ENCODE measurements at regions not wholly inside any gene's neighbourhood (a gene's known extent, or its start where the extent isn't known, plus 50 kb on each side); places are given as distances from the start of the nearest gene placed in this dataset.

- H3K27ac ChIP-seq: no peak overlapping the region
- DNase-seq (ENCODE audit: low spot score in 2 of 2): no peak
- no peak overlapping the region for H3K4me3 ChIP-seq
- intact Hi-C loops (cut with DNase I): no loop called here
- H3K27me3 ChIP-seq: no peaks in the 10 kb centered on the region
- H3K9me3 ChIP-seq: no peaks in the 10 kb centered on the region
- no peaks in the 10 kb centered on the region for H3K36me3 ChIP-seq
- no peak for TF ChIP-seq CTCF (IDR thresholded peaks at IDR 0.05)
- H3K4me1 ChIP-seq: peaks cover 0 to 13% of the 10 kb centered on the region in 2 donors
These were observed 112.3 kb upstream of the NR3C1 start for GRCh38 chr5:143515829-143516228.

GRCh38 chr5:143514616-143515335, 111.3 kb upstream of the NR3C1 start:
- no peaks in the 10 kb centered on the region for H3K9me3 ChIP-seq
- DNase-seq (ENCODE audit: low spot score in 2 of 2): no peak
- H3K27ac ChIP-seq: no peak overlapping the region
- peaks cover 0 to 13% of the 10 kb centered on the region in 2 donors for H3K4me1 ChIP-seq
- H3K4me3 ChIP-seq: no peak overlapping the region
- intact Hi-C loops (cut with DNase I): no loop called here
- no peak for TF ChIP-seq CTCF (IDR thresholded peaks at IDR 0.05)
- H3K27me3 ChIP-seq: no peaks in the 10 kb centered on the region
- H3K36me3 ChIP-seq: no peaks in the 10 kb centered on the region

DNA sequence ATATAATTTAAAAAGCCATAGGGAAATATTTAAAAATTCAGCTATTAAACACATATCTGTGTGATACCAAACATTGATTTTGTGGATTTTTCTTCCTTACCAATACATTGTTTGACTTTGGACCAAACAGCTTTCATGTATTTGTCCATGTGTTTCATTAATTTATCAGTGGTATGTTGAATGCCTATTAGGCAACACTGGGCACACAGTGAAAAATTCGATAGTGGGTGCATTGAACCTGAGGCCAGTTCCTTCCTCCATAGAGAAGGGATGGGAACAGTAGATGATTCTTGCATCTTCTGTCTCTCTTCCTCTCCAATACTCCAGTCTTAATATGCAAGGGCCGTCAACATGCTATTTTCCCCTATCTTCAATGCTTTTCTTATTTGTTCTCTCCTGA, 110.2 kb upstream of the NR3C1 start:
- no peak overlapping the region for H3K4me3 ChIP-seq
- H3K9me3 ChIP-seq: no peaks in the 10 kb centered on the region
- H3K27me3 ChIP-seq: no peaks in the 10 kb centered on the region
- TF ChIP-seq CTCF (IDR thresholded peaks at IDR 0.05): no peak
- no peak overlapping the region for H3K27ac ChIP-seq
- peaks cover 0 to 13% of the 10 kb centered on the region in 2 donors for H3K4me1 ChIP-seq
- no peaks in the 10 kb centered on the region for H3K36me3 ChIP-seq
- no peak for DNase-seq (ENCODE audit: low spot score in 2 of 2)
- intact Hi-C loops (cut with DNase I): no loop called here

DNA sequence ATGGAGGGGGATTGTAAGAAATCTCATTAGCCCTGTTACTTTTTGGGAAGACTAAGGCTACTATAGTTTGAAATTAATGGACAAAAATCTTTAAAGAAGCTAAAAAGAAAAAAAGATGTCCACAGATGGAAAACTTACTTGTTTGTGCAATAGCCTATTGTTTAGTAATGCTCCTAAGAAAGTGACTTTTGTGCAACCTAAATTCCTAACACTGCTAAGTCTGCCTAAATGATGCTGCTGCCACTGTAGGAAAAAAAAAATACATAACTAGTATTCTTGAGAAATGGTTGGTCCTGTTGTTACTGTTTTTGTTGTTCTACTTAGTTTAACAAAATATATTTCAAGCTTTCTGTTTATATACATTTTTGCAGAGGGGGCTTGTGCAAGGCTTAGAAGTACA, 108.2 kb upstream of the NR3C1 start:
- TF ChIP-seq CTCF (IDR thresholded peaks at IDR 0.05): no peak
- Histone ChIP-seq H3K4me3 (no peak overlapping the region), H3K4me1 (peaks cover 0 to 16% of the 10 kb centered on the region in 2 donors), H3K36me3 (no peaks in the 10 kb centered on the region), H3K27me3 (no peaks in the 10 kb centered on the region), H3K9me3 (no peaks in the 10 kb centered on the region), H3K27ac (no peak overlapping the region)
- intact Hi-C loops (cut with DNase I): no loop called here
- no peak for DNase-seq (ENCODE audit: low spot score in 2 of 2)

- H3K4me3 ChIP-seq: no peak overlapping the region
- H3K9me3 ChIP-seq: no peaks in the 10 kb centered on the region
- intact Hi-C loops (cut with DNase I): no loop called here
- no peaks in the 10 kb centered on the region for H3K27me3 ChIP-seq
- no peak overlapping the region for H3K27ac ChIP-seq
- no peaks in the 10 kb centered on the region for H3K36me3 ChIP-seq
- no peak for DNase-seq (ENCODE audit: low spot score in 2 of 2)
- peaks cover 0 to 4% of the 10 kb centered on the region in 2 donors for H3K4me1 ChIP-seq
- no peak for TF ChIP-seq CTCF (IDR thresholded peaks at IDR 0.05)
These were observed 106.3 kb upstream of the NR3C1 start for GRCh38 chr5:143509758-143510221.

Measured in ascending aorta (tissue), 2 donors.